NCI-H460 (cell line): ENCODE measurements at regions not wholly inside any gene's neighbourhood (a gene's known extent, or its start where the extent isn't known, plus 50 kb on each side); places are given as distances from the start of the nearest gene placed in this dataset.

Experiments
- DNase-seq: peaks from one replicate; pipeline ENCODE4 v3.0.0-alpha.2; 2016; ENCODE audit warnings: low read depth; ENCODE audit errors: extremely low read depth

GRCh38 chr1:117678246-117678977 is 72.6 kb downstream of the TENT5C start:
- no peak for DNase-seq

- no peak for DNase-seq
These were observed 73.5 kb downstream of the TENT5C start for GRCh38 chr1:117679299-117679698.

GRCh38 chr1:117679868-117680267 is 74.0 kb downstream of the TENT5C start:
- DNase-seq, result no peak

- no peak for DNase-seq
These were observed 74.6 kb downstream of the TENT5C start for GRCh38 chr1:117680316-117681002.

GRCh38 chr1:117681093-117681900 is 75.4 kb downstream of the TENT5C start:
- no peak for DNase-seq

GRCh38 chr1:117681901-117682250 is 76.0 kb downstream of the TENT5C start:
- DNase-seq, result no peak

GRCh38 chr1:117682372-117682771 is 76.5 kb downstream of the TENT5C start:
- DNase-seq, result no peak

- no peak for DNase-seq
These were observed 77.9 kb downstream of the TENT5C start for GRCh38 chr1:117683571-117684285.

- no peak for DNase-seq
These were observed 80.3 kb downstream of the TENT5C start for GRCh38 chr1:117685936-117686806.

GRCh38 chr1:117686907-117687306 is 81.1 kb downstream of the TENT5C start:
- DNase-seq, result no peak

GRCh38 chr1:117689997-117690625 is 84.3 kb downstream of the TENT5C start:
- DNase-seq, result no peak

- no peak for DNase-seq
These were observed 86.1 kb downstream of the TENT5C start for GRCh38 chr1:117691942-117692341.

GRCh38 chr1:117694543-117694942 is 88.7 kb downstream of the TENT5C start:
- no peak for DNase-seq

- DNase-seq, result no peak
These were observed 90.1 kb downstream of the TENT5C start for GRCh38 chr1:117695796-117696490.

GRCh38 chr1:117696561-117696960 is 90.7 kb downstream of the TENT5C start:
- no peak for DNase-seq

- no peak for DNase-seq
These were observed 91.5 kb downstream of the TENT5C start for GRCh38 chr1:117697220-117697781.

GRCh38 chr1:117698398-117699160 is 92.7 kb downstream of the TENT5C start:
- no peak for DNase-seq

- no peak for DNase-seq
These were observed 94.1 kb downstream of the TENT5C start for GRCh38 chr1:117699953-117700352.
